H1 (cell line): ENCODE measurements at regions not wholly inside any gene's neighbourhood (a gene's known extent, or its start where the extent isn't known, plus 50 kb on each side); places are given as distances from the start of the nearest gene placed in this dataset.

Source experiments
- CTCF ChIP-seq, 3 experiments: IDR thresholded peaks; 1 replicate in 2 of 3; 2 replicates in 1 of 3; pipeline versions ENCODE4 v1.5.1 to v1.6.1; 2011; ENCODE audit warnings: low read length in 3 of 3, mild to moderate bottlenecking in 3 of 3, inconsistent platforms in 2 of 3, low read depth in 1 of 3, moderate library complexity in 1 of 3; ENCODE audit not compliant: insufficient read depth in 1 of 3; ENCODE audit errors: control extremely low read depth in 1 of 3
- POLR2A ChIP-seq, 2 experiments: IDR thresholded peaks; 1 replicate in 1 of 2; 2 replicates in 1 of 2; pipeline ENCODE4 v1.6.1; 2011; ENCODE audit warnings: low read depth in 2 of 2, low read length in 2 of 2, mild to moderate bottlenecking in 2 of 2; ENCODE audit errors: control extremely low read depth in 1 of 2
- SP1 ChIP-seq: IDR thresholded peaks from 2 replicates; pipeline ENCODE4 v1.6.1; 2011; ENCODE audit warnings: low read depth, low read length
- TAF7 ChIP-seq: optimal IDR thresholded peaks from 2 replicates; pipeline ENCODE3; 2011; ENCODE audit warnings: low read depth, mild to moderate bottlenecking, inconsistent platforms, low read length, moderate library complexity, borderline replicate concordance
- USF2 ChIP-seq: IDR thresholded peaks from 2 replicates; pipeline ENCODE4 v1.6.1; 2011; ENCODE audit warnings: low read length, improper control_type of control experiment

- TF ChIP-seq TAF7: no peak
- no peak for TF ChIP-seq CTCF (IDR thresholded peaks at IDR 0.05; ENCODE audit: control extremely low read depth in 1 of 3, insufficient read depth in 1 of 3, low read depth in 1 of 3, low read length in 3 of 3)
- TF ChIP-seq SP1: no peak
- TF ChIP-seq POLR2A (IDR thresholded peaks at IDR 0.05; ENCODE audit: control extremely low read depth in 1 of 2, low read depth in 2 of 2, low read length in 2 of 2): no peak
- no peak for TF ChIP-seq USF2
- TF ChIP-seq, all 59 proteins: peak for 0
These were observed 91.3 kb upstream of the ARHGEF26 start (continued) for GRCh38 chr3:154029926-154030325.
